ENCODE measurements at regions not wholly inside any gene's neighbourhood (a gene's known extent, or its start where the extent isn't known, plus 50 kb on each side); places are given as distances from the start of the nearest gene placed in this dataset.

- no peak for TF ChIP-seq CTCF (IDR thresholded peaks at IDR 0.05)
- no peak for TF ChIP-seq POLR2A (IDR thresholded peaks at IDR 0.05)
Observed at GRCh38 chr1:81068726-81069125, 732.0 kb upstream of the ADGRL2 start.
